Astrocyte (in vitro differentiated cells and primary cell): ENCODE measurements at regions not wholly inside any gene's neighbourhood (a gene's known extent, or its start where the extent isn't known, plus 50 kb on each side); places are given as distances from the start of the nearest gene placed in this dataset.
A peak's percentile ranks its signal among the peaks of the same experiment; 100 is the strongest.

Experiments
- DNase-seq: peaks from one replicate; pipeline ENCODE4 v3.0.0-alpha.2; 2010; ENCODE audit warnings: low read depth
- FAIRE-seq: peaks from 2 replicates; lab custom pipeline; 2011; peaks lifted over from hg19 to GRCh38; lab: Jason Lieb, UNC
- H2AFZ ChIP-seq: 2 replicates; pipeline ENCODE4 v1.6.0; 2012; ENCODE audit warnings: low read depth, low read length, inconsistent platforms
- H3K27ac ChIP-seq: 2 replicates; pipeline ENCODE4 v1.5.1; 2011; ENCODE audit warnings: low read depth, low read length, inconsistent platforms
- H3K27me3 ChIP-seq: 2 replicates; pipeline ENCODE4 v1.6.0; 2011; ENCODE audit warnings: low read length, inconsistent platforms; ENCODE audit not compliant: insufficient read depth
- H3K36me3 ChIP-seq: 2 replicates; pipeline ENCODE4 v1.5.1; 2011; ENCODE audit warnings: low read length, inconsistent platforms; ENCODE audit not compliant: insufficient read depth
- H3K4me1 ChIP-seq: 2 replicates; pipeline ENCODE4 v1.5.1; 2011; ENCODE audit warnings: low read length, inconsistent platforms; ENCODE audit not compliant: insufficient read depth
- H3K4me2 ChIP-seq: 2 replicates; pipeline ENCODE4 v1.6.0; 2012; ENCODE audit warnings: low read length, inconsistent platforms
- H3K4me3 ChIP-seq: 2 replicates; pipeline ENCODE4 v1.5.1; 2011; ENCODE audit warnings: low read depth, mild to moderate bottlenecking, low read length, inconsistent platforms; ENCODE audit not compliant: insufficient read depth
- H3K79me2 ChIP-seq: 2 replicates; pipeline ENCODE4 v1.6.0; 2012; ENCODE audit warnings: mild to moderate bottlenecking, low read length, inconsistent platforms; ENCODE audit not compliant: insufficient read depth
- H3K9ac ChIP-seq: 2 replicates; pipeline ENCODE4 v1.6.0; 2012; ENCODE audit warnings: mild to moderate bottlenecking, low read length, inconsistent platforms
- H3K9me3 ChIP-seq: 2 replicates; pipeline ENCODE4 v1.5.1; 2012; ENCODE audit warnings: low read depth, mild to moderate bottlenecking, low read length, inconsistent platforms; ENCODE audit not compliant: insufficient read depth
- H4K20me1 ChIP-seq: 2 replicates; pipeline ENCODE4 v1.6.0; 2012; ENCODE audit warnings: low read length, inconsistent platforms; ENCODE audit not compliant: insufficient read depth
- H3K27ac Mint-ChIP-seq: one replicate; pipeline ENCODE4 v1.8.0; 2021; ENCODE audit warnings: mild to moderate bottlenecking, mixed read lengths; ENCODE audit not compliant: unreplicated experiment
- H3K27me3 Mint-ChIP-seq: one replicate; pipeline ENCODE4 v1.8.0; 2021; ENCODE audit warnings: low read depth, mixed read lengths; ENCODE audit not compliant: unreplicated experiment
- H3K36me3 Mint-ChIP-seq: one replicate; pipeline ENCODE4 v1.8.0; 2021; ENCODE audit warnings: low read depth, mixed read lengths; ENCODE audit not compliant: unreplicated experiment
- H3K4me1 Mint-ChIP-seq: one replicate; pipeline ENCODE4 v1.8.0; 2021; ENCODE audit warnings: low read depth, mixed read lengths; ENCODE audit not compliant: unreplicated experiment
- H3K4me3 Mint-ChIP-seq: one replicate; pipeline ENCODE4 v1.8.0; 2021; ENCODE audit warnings: mild to moderate bottlenecking, moderate library complexity, mixed read lengths; ENCODE audit not compliant: unreplicated experiment
- H3K9me3 Mint-ChIP-seq: one replicate; pipeline ENCODE4 v1.8.0; 2021; ENCODE audit warnings: mild to moderate bottlenecking, mixed read lengths; ENCODE audit not compliant: unreplicated experiment
- EZH2 ChIP-seq: IDR thresholded peaks from 2 replicates; pipeline ENCODE4 v1.6.1; 2012; ENCODE audit warnings: mild to moderate bottlenecking, low read length, inconsistent platforms; ENCODE audit not compliant: insufficient read depth
- TF ChIP-seq, protein P1 (sequence below): IDR thresholded peaks from 2 replicates; pipeline ENCODE4 v1.5.1; 2011; ENCODE audit warnings: low read depth, mild to moderate bottlenecking, inconsistent platforms, low read length, moderate library complexity; ENCODE audit not compliant: insufficient read depth

DNA sequence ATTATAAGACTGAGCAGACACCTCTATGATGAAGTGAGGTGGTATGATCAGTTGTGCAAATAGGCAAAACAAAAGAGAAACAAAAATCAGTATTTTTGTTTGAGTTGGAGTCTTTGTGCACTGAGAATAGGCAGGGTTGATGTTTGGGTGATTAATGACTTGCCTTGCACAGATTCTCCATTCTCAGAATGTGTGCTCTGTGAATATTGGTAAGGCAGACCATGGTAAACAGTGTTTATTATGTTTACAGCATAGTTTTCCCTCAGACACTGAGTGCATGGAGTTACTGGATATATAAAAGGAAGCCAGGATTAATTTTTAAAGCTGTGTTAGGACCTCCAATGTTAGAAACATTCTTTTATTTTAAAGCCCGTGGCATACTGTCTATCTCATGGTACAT lies 240.2 kb upstream of the MAGEB16 start:
- H3K4me1 Mint-ChIP-seq = no peaks in the 10 kb centered on the region
- no peaks in the 10 kb centered on the region for H4K20me1 ChIP-seq
- no peak overlapping the region for H3K4me3 ChIP-seq
- no peaks in the 10 kb centered on the region for H3K9me3 Mint-ChIP-seq
- DNase-seq (no peak), FAIRE-seq (no peak)
- no peaks in the 10 kb centered on the region for H3K36me3 Mint-ChIP-seq
- no peak overlapping the region for H2AFZ ChIP-seq
- H3K9ac ChIP-seq = no peak overlapping the region
- no peaks in the 10 kb centered on the region for H3K4me1 ChIP-seq
- no peaks in the 10 kb centered on the region for H3K9me3 ChIP-seq
- H3K79me2 ChIP-seq = no peaks in the 10 kb centered on the region
- H3K4me3 Mint-ChIP-seq = no peak overlapping the region
- H3K27ac ChIP-seq = no peak overlapping the region
- no peak overlapping the region for H3K27ac Mint-ChIP-seq
- no peaks in the 10 kb centered on the region for H3K27me3 Mint-ChIP-seq
- H3K36me3 ChIP-seq = no peaks in the 10 kb centered on the region
- no peak for TF ChIP-seq EZH2
- TF ChIP-seq, protein P1, sequence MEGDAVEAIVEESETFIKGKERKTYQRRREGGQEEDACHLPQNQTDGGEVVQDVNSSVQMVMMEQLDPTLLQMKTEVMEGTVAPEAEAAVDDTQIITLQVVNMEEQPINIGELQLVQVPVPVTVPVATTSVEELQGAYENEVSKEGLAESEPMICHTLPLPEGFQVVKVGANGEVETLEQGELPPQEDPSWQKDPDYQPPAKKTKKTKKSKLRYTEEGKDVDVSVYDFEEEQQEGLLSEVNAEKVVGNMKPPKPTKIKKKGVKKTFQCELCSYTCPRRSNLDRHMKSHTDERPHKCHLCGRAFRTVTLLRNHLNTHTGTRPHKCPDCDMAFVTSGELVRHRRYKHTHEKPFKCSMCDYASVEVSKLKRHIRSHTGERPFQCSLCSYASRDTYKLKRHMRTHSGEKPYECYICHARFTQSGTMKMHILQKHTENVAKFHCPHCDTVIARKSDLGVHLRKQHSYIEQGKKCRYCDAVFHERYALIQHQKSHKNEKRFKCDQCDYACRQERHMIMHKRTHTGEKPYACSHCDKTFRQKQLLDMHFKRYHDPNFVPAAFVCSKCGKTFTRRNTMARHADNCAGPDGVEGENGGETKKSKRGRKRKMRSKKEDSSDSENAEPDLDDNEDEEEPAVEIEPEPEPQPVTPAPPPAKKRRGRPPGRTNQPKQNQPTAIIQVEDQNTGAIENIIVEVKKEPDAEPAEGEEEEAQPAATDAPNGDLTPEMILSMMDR = no peak
- no peaks in the 10 kb centered on the region for H3K27me3 ChIP-seq
- H3K4me2 ChIP-seq = no peak overlapping the region

DNA sequence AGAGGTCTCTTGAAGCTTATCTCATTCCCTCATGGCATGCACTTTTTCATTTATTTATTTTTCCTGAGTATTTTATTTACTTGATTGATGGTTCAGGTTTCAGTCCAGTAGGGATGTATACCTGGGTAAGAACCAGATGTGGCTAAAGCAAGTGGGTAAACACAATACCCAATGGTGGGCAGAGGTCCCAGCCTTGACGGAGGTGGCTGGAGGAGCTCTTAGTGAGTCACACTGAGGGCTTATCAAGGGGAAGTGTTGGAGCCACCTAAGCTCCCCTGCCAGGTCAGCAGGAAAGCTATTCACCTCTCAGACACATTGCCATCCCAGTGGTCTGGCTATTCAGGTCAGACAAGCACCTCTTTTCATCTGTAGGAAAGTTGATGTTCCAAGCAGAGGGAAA lies 236.2 kb upstream of the MAGEB16 start:
- no peaks in the 10 kb centered on the region for H3K79me2 ChIP-seq
- TF ChIP-seq, protein P1 = no peak
- no peak for TF ChIP-seq EZH2
- H3K4me3 ChIP-seq = no peak overlapping the region
- H3K36me3 Mint-ChIP-seq = no peaks in the 10 kb centered on the region
- H3K27ac ChIP-seq = no peak overlapping the region
- DNase-seq (no peak), FAIRE-seq (no peak)
- H3K9me3 ChIP-seq = no peaks in the 10 kb centered on the region
- no peak overlapping the region for H3K4me3 Mint-ChIP-seq
- no peaks in the 10 kb centered on the region for H3K36me3 ChIP-seq
- H3K27ac Mint-ChIP-seq = no peak overlapping the region
- no peak overlapping the region for H2AFZ ChIP-seq
- H3K27me3 Mint-ChIP-seq = no peaks in the 10 kb centered on the region
- no peaks in the 10 kb centered on the region for H3K9me3 Mint-ChIP-seq
- H3K4me1 Mint-ChIP-seq = no peaks in the 10 kb centered on the region
- no peaks in the 10 kb centered on the region for H4K20me1 ChIP-seq
- H3K27me3 ChIP-seq = no peaks in the 10 kb centered on the region
- no peak overlapping the region for H3K9ac ChIP-seq
- H3K4me1 ChIP-seq = no peaks in the 10 kb centered on the region
- H3K4me2 ChIP-seq = no peak overlapping the region

- H3K4me3 Mint-ChIP-seq = no peak overlapping the region
- H3K9me3 Mint-ChIP-seq = no peaks in the 10 kb centered on the region
- H3K27me3 ChIP-seq = no peaks in the 10 kb centered on the region
These were observed 235.7 kb upstream of the MAGEB16 start for GRCh38 chrX:35562395-35562794.

More at GRCh38 chrX:35562395-35562794, 235.7 kb upstream of the MAGEB16 start:
- no peaks in the 10 kb centered on the region for H3K27me3 Mint-ChIP-seq
- H3K27ac Mint-ChIP-seq = no peak overlapping the region
- Histone ChIP-seq H2AFZ (no peak overlapping the region), H3K4me3 (no peak overlapping the region), H4K20me1 (no peaks in the 10 kb centered on the region), H3K9me3 (no peaks in the 10 kb centered on the region), H3K36me3 (no peaks in the 10 kb centered on the region), H3K4me2 (no peak overlapping the region), H3K4me1 (no peaks in the 10 kb centered on the region), H3K79me2 (no peaks in the 10 kb centered on the region), H3K9ac (no peak overlapping the region), H3K27ac (no peak overlapping the region)
- TF ChIP-seq, protein P1 = no peak
- FAIRE-seq (peak; percentile 60), DNase-seq (no peak)
- H3K4me1 Mint-ChIP-seq = no peaks in the 10 kb centered on the region
- H3K36me3 Mint-ChIP-seq = no peaks in the 10 kb centered on the region
